ENCODE measurements at regions not wholly inside any gene's neighbourhood (a gene's known extent, or its start where the extent isn't known, plus 50 kb on each side); places are given as distances from the start of the nearest gene placed in this dataset.
"Not testable (repeated sequence)": the region's sequence is repeated elsewhere in the genome, so short reads cannot be mapped to it uniquely, and the experiment has no call there.

- DNase-seq (ENCODE audit: low read depth), result no peak
Observed at GRCh38 chr6:109875973-109876372, 102.1 kb upstream of the GPR6 start.

GRCh38 chr6:109877028-109878004 lies 100.8 kb upstream of the GPR6 start:
- no peak for DNase-seq (ENCODE audit: low read depth)

DNA sequence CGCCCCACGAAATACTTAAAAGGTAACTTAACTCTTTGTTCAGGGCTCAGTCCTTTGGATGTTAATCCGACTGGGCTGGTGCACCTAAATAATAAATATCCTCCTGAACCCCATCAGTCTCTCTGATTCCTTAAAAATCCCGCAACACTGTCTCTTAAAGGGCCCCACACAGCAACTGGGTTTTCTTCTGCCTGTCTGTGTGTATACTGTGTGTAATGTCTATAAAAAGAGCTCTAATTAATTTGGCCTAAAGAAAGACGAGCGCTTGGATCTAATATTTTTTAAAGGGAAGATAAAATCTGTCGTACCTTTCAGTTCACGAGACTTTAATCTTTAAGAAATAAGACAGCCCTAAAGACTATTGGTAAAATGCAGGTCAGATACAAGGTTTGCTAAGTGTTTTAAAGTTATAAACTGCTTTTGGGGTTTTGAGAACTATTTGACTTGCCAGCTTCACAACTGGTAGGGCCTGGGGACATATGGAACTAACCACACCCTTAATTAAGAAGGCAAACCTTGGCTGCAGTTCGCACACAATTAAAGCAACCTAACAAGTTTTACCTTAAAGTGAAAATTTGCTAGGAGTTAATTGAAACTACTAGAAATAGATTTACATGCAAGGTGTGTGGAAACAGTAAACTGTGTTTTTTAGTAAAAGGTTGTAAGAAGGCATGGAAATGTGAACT lies 100.0 kb upstream of the GPR6 start:
- not testable (repeated sequence) for DNase-seq (ENCODE audit: low read depth)

GRCh38 chr6:109879081-109879480 lies 99.0 kb upstream of the GPR6 start:
- DNase-seq (ENCODE audit: low read depth), result not testable (repeated sequence)

DNA sequence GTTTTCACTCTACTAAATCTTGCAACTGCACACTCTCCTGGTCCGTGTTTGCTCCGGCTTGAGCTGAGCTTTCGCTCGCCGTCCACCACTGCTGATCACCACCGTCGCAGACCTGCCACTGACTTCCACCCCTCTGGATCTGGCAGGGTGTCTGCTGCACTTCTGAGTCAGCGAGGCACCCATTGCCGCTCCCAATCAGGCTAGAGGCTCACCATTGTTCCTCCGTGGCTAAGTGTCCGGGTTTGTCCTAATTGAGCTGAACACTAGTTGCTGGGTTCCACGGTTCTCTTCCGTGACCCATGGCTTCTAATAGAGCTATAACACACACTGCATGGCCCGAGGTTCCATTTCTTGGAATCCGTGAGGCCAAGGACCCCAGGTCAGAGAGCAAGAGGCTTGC lies 98.6 kb upstream of the GPR6 start:
- DNase-seq (ENCODE audit: low read depth), result no peak

GRCh38 chr6:109881069-109881468 lies 97.0 kb upstream of the GPR6 start:
- not testable (repeated sequence) for DNase-seq (ENCODE audit: low read depth)

- DNase-seq (ENCODE audit: low read depth), result peak; percentile 8
Observed at GRCh38 chr6:109881953-109882490, 96.1 kb upstream of the GPR6 start.

- DNase-seq (ENCODE audit: low read depth), result no peak
Observed at GRCh38 chr6:109891924-109892323, 86.2 kb upstream of the GPR6 start.

- no peak for DNase-seq (ENCODE audit: low read depth)
Observed at GRCh38 chr6:109892451-109893435, 85.4 kb upstream of the GPR6 start.

DNA sequence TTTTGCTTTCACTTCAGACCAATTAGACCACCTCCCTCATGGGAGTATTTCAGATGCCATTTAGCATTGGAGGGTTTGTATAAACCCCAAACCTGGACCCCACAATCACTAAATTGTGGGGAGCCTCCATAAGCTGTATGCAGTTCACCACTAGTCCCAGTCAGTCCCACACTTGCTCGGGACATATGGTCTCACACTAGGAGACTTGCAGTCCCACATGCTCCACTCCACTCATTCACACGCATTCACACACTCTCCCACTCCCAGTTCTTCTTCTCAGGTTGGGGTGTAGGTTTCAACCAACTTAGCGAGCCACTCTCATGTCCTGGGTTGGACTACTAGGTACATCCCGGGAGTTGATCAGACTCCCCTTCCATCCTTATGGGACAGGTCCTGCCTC lies 84.5 kb upstream of the GPR6 start:
- DNase-seq (ENCODE audit: low read depth), result no peak

GRCh38 chr6:109894181-109894580 lies 83.9 kb upstream of the GPR6 start:
- DNase-seq (ENCODE audit: low read depth), result no peak

DNA sequence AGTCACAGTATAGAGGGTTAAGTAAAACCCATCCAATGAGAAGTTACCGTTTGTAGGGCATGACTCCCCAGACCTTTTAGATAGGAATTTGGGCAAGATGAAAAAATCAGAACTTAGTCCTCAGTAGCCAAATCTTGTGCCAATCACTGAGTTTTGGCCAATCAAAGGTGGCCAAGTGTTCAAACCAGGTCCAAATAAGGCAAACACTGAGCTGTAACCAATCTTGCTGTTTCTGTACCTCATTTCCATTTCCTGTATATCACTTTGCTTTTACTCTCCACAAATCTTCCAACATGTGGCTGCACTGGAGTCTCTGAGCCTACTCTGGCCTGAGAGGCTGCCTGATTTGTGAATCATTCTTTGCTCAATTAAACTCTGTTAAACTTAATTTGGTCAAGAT lies 81.8 kb upstream of the GPR6 start:
- no peak for DNase-seq (ENCODE audit: low read depth)

GRCh38 chr6:109897025-109897424 lies 81.1 kb upstream of the GPR6 start:
- no peak for DNase-seq (ENCODE audit: low read depth)

- DNase-seq (ENCODE audit: low read depth), result no peak
Observed at GRCh38 chr6:109897561-109898080, 80.5 kb upstream of the GPR6 start.

- DNase-seq (ENCODE audit: low read depth), result no peak
Observed at GRCh38 chr6:109901976-109902375, 76.1 kb upstream of the GPR6 start.

DNA sequence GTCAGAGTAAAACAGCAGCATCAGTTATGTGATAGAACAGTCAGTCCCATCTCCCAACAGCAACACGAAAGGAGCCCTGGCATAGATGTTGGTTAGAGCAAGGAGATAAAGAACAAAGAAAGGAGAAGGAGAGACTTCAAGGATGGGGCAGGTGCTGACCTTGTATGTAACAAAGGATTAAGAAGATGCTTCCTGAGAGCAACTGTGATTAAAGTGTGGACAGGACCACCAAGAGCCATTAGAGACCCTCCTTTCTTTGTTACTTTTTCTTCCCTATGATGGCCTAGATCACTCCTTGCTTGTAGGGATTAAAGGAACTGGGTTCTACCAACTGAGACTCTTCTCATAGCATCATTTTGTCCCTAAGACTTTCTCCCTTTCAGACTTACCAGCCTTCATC lies 75.2 kb upstream of the GPR6 start:
- no peak for DNase-seq (ENCODE audit: low read depth)

- no peak for DNase-seq (ENCODE audit: low read depth)
Observed at GRCh38 chr6:109910571-109910970, 67.5 kb upstream of the GPR6 start.

DNA sequence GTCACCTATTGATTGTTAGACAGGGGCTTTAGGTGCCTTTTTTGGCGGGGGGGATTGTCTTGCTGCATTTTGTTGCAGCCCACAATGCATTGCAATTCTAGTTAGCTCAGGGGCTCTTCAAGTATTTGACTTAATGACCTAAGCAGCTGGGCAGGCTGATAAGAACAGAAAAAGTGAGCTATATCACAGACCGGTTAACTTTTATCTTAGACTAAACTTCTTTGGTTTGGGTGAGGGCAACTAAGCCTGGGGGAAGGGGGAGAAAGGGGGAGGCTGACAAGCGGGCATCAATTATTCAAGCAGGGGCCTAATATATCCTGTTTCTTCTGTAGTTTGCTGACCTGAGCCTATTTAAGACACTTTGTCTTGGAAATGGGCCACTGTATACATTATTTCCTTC lies 66.0 kb upstream of the GPR6 start:
- DNase-seq (ENCODE audit: low read depth), result no peak

GRCh38 chr6:109912952-109913351 lies 65.2 kb upstream of the GPR6 start:
- DNase-seq (ENCODE audit: low read depth), result no peak

DNA sequence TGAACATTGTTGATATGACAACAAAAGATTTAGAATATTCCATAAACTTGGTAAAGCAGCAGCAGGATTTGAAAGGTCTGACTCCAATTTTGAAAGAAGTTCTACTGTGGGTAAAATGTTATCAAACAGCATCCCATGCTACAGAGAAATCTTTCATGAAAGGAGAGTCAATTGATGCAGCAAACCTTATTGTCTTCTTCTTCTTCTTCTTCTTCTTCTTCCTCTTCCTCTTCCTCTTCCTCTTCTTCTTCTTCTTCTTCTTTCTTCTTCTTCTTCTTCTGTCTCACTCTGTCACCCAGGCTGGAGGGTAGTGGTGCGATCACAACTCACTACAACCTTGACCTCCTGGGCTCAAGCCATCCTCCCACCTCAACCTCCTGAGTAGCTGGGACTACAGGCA lies 62.4 kb upstream of the GPR6 start:
- DNase-seq (ENCODE audit: low read depth), result not testable (repeated sequence)

- no peak for DNase-seq (ENCODE audit: low read depth)
Observed at GRCh38 chr6:109916759-109917158, 61.4 kb upstream of the GPR6 start.

DNA sequence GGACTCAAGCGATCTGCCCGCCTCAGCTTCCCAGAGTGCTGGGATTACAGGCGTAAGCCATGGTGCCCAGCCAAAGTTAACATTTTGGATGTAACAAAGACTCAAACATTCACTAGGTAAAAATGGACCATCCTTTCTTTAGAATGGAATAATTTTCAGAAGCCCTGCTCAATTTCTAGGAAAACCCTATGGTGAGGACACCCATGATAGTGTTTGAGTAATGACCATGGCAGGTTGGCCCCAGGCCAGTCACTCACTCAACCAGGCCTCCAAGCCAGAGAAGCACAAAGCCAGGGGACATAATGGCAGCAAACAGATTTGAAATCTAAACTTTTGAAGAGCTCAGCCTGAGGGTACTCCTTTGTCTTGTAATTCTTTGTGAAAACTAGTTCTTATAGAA lies 59.9 kb upstream of the GPR6 start:
- DNase-seq (ENCODE audit: low read depth), result no peak

Data from fibroblast of the conjunctiva (primary cell).